ENCODE measurements at regions not wholly inside any gene's neighbourhood (a gene's known extent, or its start where the extent isn't known, plus 50 kb on each side); places are given as distances from the start of the nearest gene placed in this dataset.
A peak's percentile ranks its signal among the peaks of the same experiment; 100 is the strongest.

DNA sequence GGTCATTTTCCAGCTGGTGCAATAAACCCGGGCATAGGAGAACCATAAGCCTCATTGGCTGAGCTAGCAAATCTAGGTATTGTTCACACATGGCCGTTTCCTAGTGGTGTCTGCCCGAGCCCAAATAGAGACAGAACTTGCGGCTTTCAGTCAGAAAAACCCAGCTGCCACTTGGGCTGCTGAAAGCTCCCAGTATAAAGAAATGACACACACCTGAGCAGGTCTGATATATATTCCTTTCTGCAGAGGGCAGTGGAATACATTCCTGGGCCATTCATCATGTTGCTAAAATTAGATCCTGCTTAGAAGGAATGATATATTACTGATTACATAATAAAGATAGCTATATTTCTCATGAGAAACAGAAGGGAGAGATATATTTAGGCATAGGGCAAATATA, 83.9 kb upstream of the IRX5 start:
- TF ChIP-seq FEZF1 (tag by site-specific recombination; IDR thresholded peaks at IDR 0.05) (peak; percentile 48; the same call in 1 of the 2 replicates), ZNF768 (tag by site-specific recombination; IDR thresholded peaks at IDR 0.05) (no peak)
- Histone ChIP-seq H3K36me3 (ENCODE audit: control insufficient read depth in 2 of 2, insufficient read depth in 1 of 2, low read length in 2 of 2) (no peaks in the 10 kb centered on the region), H3K4me3 (ENCODE audit: low read depth, low read length) (no peak overlapping the region), H3K9me3 (ENCODE audit: control insufficient read depth, insufficient read depth, low read depth, low read length) (no peaks in the 10 kb centered on the region; the same call in 1 of the 2 replicates), H3K27ac (ENCODE audit: extremely low read depth, low read depth, low read length) (no peak overlapping the region), H3K4me1 (ENCODE audit: control insufficient read depth, insufficient read depth, low read length) (0 out of 2 replicates have a peak, but pooled peaks cover 5% of the 10 kb centered on the region)
- POLR2A ChIA-PET: interaction anchor here (0.9 kb wide), 1 partner anchor 84 kb away, joined by 4 read pairs; the partner anchor contains the start of gene IRX5
- CTCF ChIA-PET: interaction anchor here (0.6 to 0.7 kb wide), 3 partner anchors 31 to 749 kb away, joined by 3 read pairs; no protein-coding TSS in a partner anchor

DNA sequence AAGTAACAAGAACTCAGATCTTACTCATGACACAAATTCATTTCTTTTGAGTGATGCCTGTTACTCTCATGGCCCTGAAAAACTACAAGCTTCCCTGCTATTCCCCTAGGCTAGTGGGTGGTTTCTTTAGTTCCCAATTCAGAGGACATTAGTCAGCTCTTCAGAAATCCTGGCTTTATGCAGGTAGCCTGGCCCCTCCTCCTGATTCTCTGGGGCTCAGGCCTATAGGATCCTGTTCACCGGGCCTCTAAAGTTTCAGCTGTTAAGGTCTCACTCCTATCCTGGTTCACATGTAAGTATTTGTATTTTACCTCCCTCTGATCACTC, 87.3 kb upstream of the IRX5 start:
- ChIA-PET CTCF (interaction anchor here (0.6 to 0.7 kb wide), 2 partner anchors 235 to 317 kb away, joined by 3 to 4 read pairs; no protein-coding TSS in a partner anchor), POLR2A (no interaction called here)
- no peak overlapping the region for H3K4me3 ChIP-seq (ENCODE audit: low read depth, low read length)
- TF ChIP-seq ZNF335 (tag by site-specific recombination; conservative IDR thresholded peaks at IDR 0.05): no peak
- no peak for TF ChIP-seq ZEB2 (tag by site-specific recombination; IDR thresholded peaks at IDR 0.05)
- no peak for TF ChIP-seq ZNF549 (tag by site-specific recombination; IDR thresholded peaks at IDR 0.05)
- no peaks in the 10 kb centered on the region; the same call in 1 of the 2 replicates for H3K9me3 ChIP-seq (ENCODE audit: control insufficient read depth, insufficient read depth, low read depth, low read length)
- H3K36me3 ChIP-seq (ENCODE audit: control insufficient read depth in 2 of 2, insufficient read depth in 1 of 2, low read length in 2 of 2): no peaks in the 10 kb centered on the region
- H3K27ac ChIP-seq (ENCODE audit: extremely low read depth, low read depth, low read length): no peak overlapping the region
- H3K4me1 ChIP-seq (ENCODE audit: control insufficient read depth, insufficient read depth, low read length): 0 out of 2 replicates have a peak, but pooled peaks cover 5% of the 10 kb centered on the region

- no peak overlapping the region for H3K27ac ChIP-seq (ENCODE audit: extremely low read depth, low read depth, low read length)
- POLR2A ChIA-PET: no interaction called here
- CTCF ChIA-PET: interaction anchor here (0.7 kb wide), 1 partner anchor 234 kb away, joined by 3 read pairs; no protein-coding TSS in a partner anchor
- H3K4me1 ChIP-seq (ENCODE audit: control insufficient read depth, insufficient read depth, low read length): 0 out of 2 replicates have a peak, but pooled peaks cover 5% of the 10 kb centered on the region
- TF ChIP-seq ZNF621 (tag by site-specific recombination; IDR thresholded peaks at IDR 0.05) (no peak), KLF10 (tag by site-specific recombination; IDR thresholded peaks at IDR 0.05) (no peak), ZNF830 (tag by site-specific recombination; IDR thresholded peaks at IDR 0.05; ENCODE audit: low read depth) (no peak)
- H3K36me3 ChIP-seq (ENCODE audit: control insufficient read depth in 2 of 2, insufficient read depth in 1 of 2, low read length in 2 of 2): no peaks in the 10 kb centered on the region
- no peaks in the 10 kb centered on the region; the same call in 1 of the 2 replicates for H3K9me3 ChIP-seq (ENCODE audit: control insufficient read depth, insufficient read depth, low read depth, low read length)
- no peak overlapping the region for H3K4me3 ChIP-seq (ENCODE audit: low read depth, low read length)
These were observed 87.8 kb upstream of the IRX5 start for GRCh38 chr16:54842743-54843423.

GRCh38 chr16:54829691-54830090, 101.0 kb upstream of the IRX5 start:
- Histone ChIP-seq H3K4me1 (ENCODE audit: control insufficient read depth, insufficient read depth, low read length) (no peaks in the 10 kb centered on the region), H3K36me3 (ENCODE audit: control insufficient read depth in 2 of 2, insufficient read depth in 1 of 2, low read length in 2 of 2) (no peaks in the 10 kb centered on the region), H3K9me3 (ENCODE audit: control insufficient read depth, insufficient read depth, low read depth, low read length) (no peaks in the 10 kb centered on the region), H3K27ac (ENCODE audit: extremely low read depth, low read depth, low read length) (no peak overlapping the region), H3K4me3 (ENCODE audit: low read depth, low read length) (no peak overlapping the region)
- ChIA-PET POLR2A (no interaction called here), CTCF (no interaction called here)
- TF ChIP-seq REPIN1 (tag by site-specific recombination; IDR thresholded peaks at IDR 0.05; ENCODE audit: low read depth): no peak
- TF ChIP-seq ZNF19 (tag by site-specific recombination; IDR thresholded peaks at IDR 0.05; ENCODE audit: low read depth): no peak
- TF ChIP-seq, protein P1, sequence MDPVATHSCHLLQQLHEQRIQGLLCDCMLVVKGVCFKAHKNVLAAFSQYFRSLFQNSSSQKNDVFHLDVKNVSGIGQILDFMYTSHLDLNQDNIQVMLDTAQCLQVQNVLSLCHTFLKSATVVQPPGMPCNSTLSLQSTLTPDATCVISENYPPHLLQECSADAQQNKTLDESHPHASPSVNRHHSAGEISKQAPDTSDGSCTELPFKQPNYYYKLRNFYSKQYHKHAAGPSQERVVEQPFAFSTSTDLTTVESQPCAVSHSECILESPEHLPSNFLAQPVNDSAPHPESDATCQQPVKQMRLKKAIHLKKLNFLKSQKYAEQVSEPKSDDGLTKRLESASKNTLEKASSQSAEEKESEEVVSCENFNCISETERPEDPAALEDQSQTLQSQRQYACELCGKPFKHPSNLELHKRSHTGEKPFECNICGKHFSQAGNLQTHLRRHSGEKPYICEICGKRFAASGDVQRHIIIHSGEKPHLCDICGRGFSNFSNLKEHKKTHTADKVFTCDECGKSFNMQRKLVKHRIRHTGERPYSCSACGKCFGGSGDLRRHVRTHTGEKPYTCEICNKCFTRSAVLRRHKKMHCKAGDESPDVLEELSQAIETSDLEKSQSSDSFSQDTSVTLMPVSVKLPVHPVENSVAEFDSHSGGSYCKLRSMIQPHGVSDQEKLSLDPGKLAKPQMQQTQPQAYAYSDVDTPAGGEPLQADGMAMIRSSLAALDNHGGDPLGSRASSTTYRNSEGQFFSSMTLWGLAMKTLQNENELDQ (tag by site-specific recombination; IDR thresholded peaks at IDR 0.05; ENCODE audit: low read depth): no peak
- no peak for TF ChIP-seq ZNF560 (tag by site-specific recombination; IDR thresholded peaks at IDR 0.05; ENCODE audit: borderline replicate concordance)
- no peak for TF ChIP-seq ZNF302 (tag by site-specific recombination; IDR thresholded peaks at IDR 0.05; ENCODE audit: low read depth)
